ENCODE measurements at regions not wholly inside any gene's neighbourhood (a gene's known extent, or its start where the extent isn't known, plus 50 kb on each side); places are given as distances from the start of the nearest gene placed in this dataset.

- ATAC-seq (ENCODE audit: low FRiP score in 2 of 2) (no peak), DNase-seq (no peak)
- TF ChIP-seq POLR2AphosphoS5 (IDR thresholded peaks at IDR 0.05) (no peak), CTCF (IDR thresholded peaks at IDR 0.05) (no peak), POLR2A (IDR thresholded peaks at IDR 0.05) (no peak), EP300 (IDR thresholded peaks at IDR 0.05) (no peak)
- Histone ChIP-seq H3K36me3 (no peaks in the 10 kb centered on the region), H3K4me1 (no peaks in the 10 kb centered on the region), H3K27ac (no peak overlapping the region), H3K27me3 (no peaks in the 10 kb centered on the region), H3K9me3 (no peaks in the 10 kb centered on the region), H3K4me3 (no peak overlapping the region)
- whole genome bisulfite sequencing, 2 donors = 84 to 92% methylated on average over 2 of the region's 2 CpGs
These were observed 390.3 kb upstream of the GALNT5 start for GRCh38 chr2:156867201-156867600.

- H3K4me3 ChIP-seq = no peak overlapping the region
- WGBS, 2 donors = 50 to 67% methylated on average over 2 to 3 of the region's 3 CpGs
- no peaks in the 10 kb centered on the region for H3K36me3 ChIP-seq
- no peaks in the 10 kb centered on the region for H3K27me3 ChIP-seq
- no peak for TF ChIP-seq POLR2A (IDR thresholded peaks at IDR 0.05)
- TF ChIP-seq POLR2AphosphoS5 (IDR thresholded peaks at IDR 0.05) = no peak
- TF ChIP-seq CTCF (IDR thresholded peaks at IDR 0.05) = no peak
- TF ChIP-seq EP300 (IDR thresholded peaks at IDR 0.05) = no peak
- no peak for DNase-seq
- H3K27ac ChIP-seq = no peak overlapping the region
- no peaks in the 10 kb centered on the region for H3K4me1 ChIP-seq
- no peaks in the 10 kb centered on the region for H3K9me3 ChIP-seq
- no peak for ATAC-seq (ENCODE audit: low FRiP score in 2 of 2)
These were observed 382.8 kb upstream of the GALNT5 start for GRCh38 chr2:156874707-156875106.

GRCh38 chr2:156883804-156884203, 373.7 kb upstream of the GALNT5 start:
- DNase-seq (no peak), ATAC-seq (ENCODE audit: low FRiP score in 2 of 2) (no peak)
- no peaks in the 10 kb centered on the region for H3K27me3 ChIP-seq
- TF ChIP-seq CTCF (IDR thresholded peaks at IDR 0.05) = no peak
- no peak for TF ChIP-seq POLR2A (IDR thresholded peaks at IDR 0.05)
- no peak for TF ChIP-seq POLR2AphosphoS5 (IDR thresholded peaks at IDR 0.05)
- TF ChIP-seq EP300 (IDR thresholded peaks at IDR 0.05) = no peak
- WGBS, 2 donors = 80 to 82% methylated on average over 3 of the region's 3 CpGs
- no peaks in the 10 kb centered on the region for H3K36me3 ChIP-seq
- H3K9me3 ChIP-seq = no peaks in the 10 kb centered on the region
- no peaks in the 10 kb centered on the region for H3K4me1 ChIP-seq
- no peak overlapping the region for H3K27ac ChIP-seq
- no peak overlapping the region for H3K4me3 ChIP-seq

GRCh38 chr2:156884216-156884615, 373.3 kb upstream of the GALNT5 start:
- TF ChIP-seq CTCF (IDR thresholded peaks at IDR 0.05) = no peak
- TF ChIP-seq POLR2A (IDR thresholded peaks at IDR 0.05) = no peak
- no peak for TF ChIP-seq EP300 (IDR thresholded peaks at IDR 0.05)
- no peak for TF ChIP-seq POLR2AphosphoS5 (IDR thresholded peaks at IDR 0.05)
- WGBS, 2 donors = 81 to 85% methylated on average over 3 of the region's 3 CpGs

GRCh38 chr2:156890529-156891148, 366.9 kb upstream of the GALNT5 start:
- Histone ChIP-seq H3K27me3 (no peaks in the 10 kb centered on the region), H3K9me3 (no peaks in the 10 kb centered on the region), H3K4me3 (no peak overlapping the region), H3K4me1 (peaks cover 0 to 10% (median 4%) of the 10 kb centered on the region in 4 donors), H3K36me3 (no peaks in the 10 kb centered on the region), H3K27ac (no peak overlapping the region)
- no peak for ATAC-seq (ENCODE audit: low FRiP score in 2 of 2)
- TF ChIP-seq POLR2A (IDR thresholded peaks at IDR 0.05) (no peak), POLR2AphosphoS5 (IDR thresholded peaks at IDR 0.05) (no peak), EP300 (IDR thresholded peaks at IDR 0.05) (no peak), CTCF (IDR thresholded peaks at IDR 0.05) (no peak)
- WGBS, 2 donors = 54 to 61% methylated on average over 5 of the region's 5 CpGs
- DNase-seq = no peak

More at GRCh38 chr2:156884216-156884615, 373.3 kb upstream of the GALNT5 start:
- no peak for ATAC-seq (ENCODE audit: low FRiP score in 2 of 2)
- no peaks in the 10 kb centered on the region for H3K36me3 ChIP-seq
- no peaks in the 10 kb centered on the region for H3K27me3 ChIP-seq
- H3K27ac ChIP-seq = no peak overlapping the region
- no peak for DNase-seq
- no peaks in the 10 kb centered on the region for H3K9me3 ChIP-seq
- no peaks in the 10 kb centered on the region for H3K4me1 ChIP-seq
- no peak overlapping the region for H3K4me3 ChIP-seq
